Astrocyte (in vitro differentiated cells and primary cell): ENCODE measurements at regions not wholly inside any gene's neighbourhood (a gene's known extent, or its start where the extent isn't known, plus 50 kb on each side); places are given as distances from the start of the nearest gene placed in this dataset.

ENCODE experiments used
- DNase-seq: peaks from one replicate; pipeline ENCODE4 v3.0.0-alpha.2; 2010; ENCODE audit warnings: low read depth
- FAIRE-seq: peaks from 2 replicates; lab custom pipeline; 2011; peaks lifted over from hg19 to GRCh38; lab: Jason Lieb, UNC
- H2AFZ ChIP-seq: 2 replicates; pipeline ENCODE4 v1.6.0; 2012; ENCODE audit warnings: low read depth, low read length, inconsistent platforms
- H3K27ac ChIP-seq: 2 replicates; pipeline ENCODE4 v1.5.1; 2011; ENCODE audit warnings: low read depth, low read length, inconsistent platforms
- H3K27me3 ChIP-seq: 2 replicates; pipeline ENCODE4 v1.6.0; 2011; ENCODE audit warnings: low read length, inconsistent platforms; ENCODE audit not compliant: insufficient read depth
- H3K36me3 ChIP-seq: 2 replicates; pipeline ENCODE4 v1.5.1; 2011; ENCODE audit warnings: low read length, inconsistent platforms; ENCODE audit not compliant: insufficient read depth
- H3K4me1 ChIP-seq: 2 replicates; pipeline ENCODE4 v1.5.1; 2011; ENCODE audit warnings: low read length, inconsistent platforms; ENCODE audit not compliant: insufficient read depth
- H3K4me2 ChIP-seq: 2 replicates; pipeline ENCODE4 v1.6.0; 2012; ENCODE audit warnings: low read length, inconsistent platforms
- H3K4me3 ChIP-seq: 2 replicates; pipeline ENCODE4 v1.5.1; 2011; ENCODE audit warnings: low read depth, mild to moderate bottlenecking, low read length, inconsistent platforms; ENCODE audit not compliant: insufficient read depth
- H3K79me2 ChIP-seq: 2 replicates; pipeline ENCODE4 v1.6.0; 2012; ENCODE audit warnings: mild to moderate bottlenecking, low read length, inconsistent platforms; ENCODE audit not compliant: insufficient read depth
- H3K9ac ChIP-seq: 2 replicates; pipeline ENCODE4 v1.6.0; 2012; ENCODE audit warnings: mild to moderate bottlenecking, low read length, inconsistent platforms
- H3K9me3 ChIP-seq: 2 replicates; pipeline ENCODE4 v1.5.1; 2012; ENCODE audit warnings: low read depth, mild to moderate bottlenecking, low read length, inconsistent platforms; ENCODE audit not compliant: insufficient read depth
- H4K20me1 ChIP-seq: 2 replicates; pipeline ENCODE4 v1.6.0; 2012; ENCODE audit warnings: low read length, inconsistent platforms; ENCODE audit not compliant: insufficient read depth
- H3K27ac Mint-ChIP-seq: one replicate; pipeline ENCODE4 v1.8.0; 2021; ENCODE audit warnings: mild to moderate bottlenecking, mixed read lengths; ENCODE audit not compliant: unreplicated experiment
- H3K27me3 Mint-ChIP-seq: one replicate; pipeline ENCODE4 v1.8.0; 2021; ENCODE audit warnings: low read depth, mixed read lengths; ENCODE audit not compliant: unreplicated experiment
- H3K36me3 Mint-ChIP-seq: one replicate; pipeline ENCODE4 v1.8.0; 2021; ENCODE audit warnings: low read depth, mixed read lengths; ENCODE audit not compliant: unreplicated experiment
- H3K4me1 Mint-ChIP-seq: one replicate; pipeline ENCODE4 v1.8.0; 2021; ENCODE audit warnings: low read depth, mixed read lengths; ENCODE audit not compliant: unreplicated experiment
- H3K4me3 Mint-ChIP-seq: one replicate; pipeline ENCODE4 v1.8.0; 2021; ENCODE audit warnings: mild to moderate bottlenecking, moderate library complexity, mixed read lengths; ENCODE audit not compliant: unreplicated experiment
- H3K9me3 Mint-ChIP-seq: one replicate; pipeline ENCODE4 v1.8.0; 2021; ENCODE audit warnings: mild to moderate bottlenecking, mixed read lengths; ENCODE audit not compliant: unreplicated experiment
- EZH2 ChIP-seq: IDR thresholded peaks from 2 replicates; pipeline ENCODE4 v1.6.1; 2012; ENCODE audit warnings: mild to moderate bottlenecking, low read length, inconsistent platforms; ENCODE audit not compliant: insufficient read depth
- TF ChIP-seq, protein P1 (sequence below): IDR thresholded peaks from 2 replicates; pipeline ENCODE4 v1.5.1; 2011; ENCODE audit warnings: low read depth, mild to moderate bottlenecking, inconsistent platforms, low read length, moderate library complexity; ENCODE audit not compliant: insufficient read depth

DNA sequence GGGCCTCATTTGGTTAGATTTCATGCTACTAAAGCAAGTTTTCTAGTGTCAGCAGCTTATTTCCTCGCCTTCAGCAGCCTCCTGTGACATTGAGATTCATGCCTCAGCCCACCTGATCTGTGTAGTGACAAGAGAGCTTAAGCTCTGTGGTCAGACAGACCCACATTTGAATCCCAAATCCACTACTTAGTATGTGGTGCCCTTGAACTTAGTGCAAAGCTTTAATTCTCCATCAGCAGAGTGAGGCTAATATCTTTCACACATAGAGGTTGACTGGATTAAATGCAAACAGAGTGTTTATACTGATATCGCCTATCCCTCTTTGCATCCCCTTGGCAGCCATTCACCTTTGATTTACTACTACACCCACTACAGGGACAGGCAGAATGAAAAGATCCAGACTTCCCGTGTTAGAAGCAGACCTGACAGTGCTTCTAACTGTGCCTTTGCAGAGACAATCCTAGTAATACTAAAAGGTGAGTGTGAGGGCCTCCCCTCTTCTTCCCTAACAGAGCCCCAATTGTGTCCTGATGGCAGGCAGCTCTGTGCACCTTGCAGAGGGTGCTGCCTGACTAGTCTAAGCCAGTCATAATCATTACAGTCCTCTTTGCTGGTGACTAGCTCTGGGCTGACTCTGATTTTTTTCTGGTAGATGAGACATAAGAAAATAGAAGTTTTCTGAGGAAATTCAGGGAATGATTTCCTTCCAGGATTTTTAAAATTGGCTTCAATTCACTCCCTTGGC lies 264.0 kb downstream of the CTH start:
- no peaks in the 10 kb centered on the region for H3K36me3 ChIP-seq
- H4K20me1 ChIP-seq, result no peaks in the 10 kb centered on the region
- Mint-ChIP-seq H3K9me3 (peaks cover 2% of the 10 kb centered on the region), H3K27me3 (no peaks in the 10 kb centered on the region), H3K36me3 (no peaks in the 10 kb centered on the region), H3K27ac (peak overlapping the region; percentile 43), H3K4me3 (no peak overlapping the region), H3K4me1 (no peaks in the 10 kb centered on the region)
- no peaks in the 10 kb centered on the region for H3K79me2 ChIP-seq
- H3K4me2 ChIP-seq, result no peak overlapping the region
- H3K9ac ChIP-seq, result no peak overlapping the region
- no peaks in the 10 kb centered on the region for H3K27me3 ChIP-seq
- H2AFZ ChIP-seq, result no peak overlapping the region
- no peak overlapping the region for H3K27ac ChIP-seq
- H3K9me3 ChIP-seq, result no peaks in the 10 kb centered on the region
- H3K4me3 ChIP-seq, result no peak overlapping the region
- no peaks in the 10 kb centered on the region for H3K4me1 ChIP-seq
- no peak for DNase-seq
- FAIRE-seq, result no peak
- TF ChIP-seq, protein P1, sequence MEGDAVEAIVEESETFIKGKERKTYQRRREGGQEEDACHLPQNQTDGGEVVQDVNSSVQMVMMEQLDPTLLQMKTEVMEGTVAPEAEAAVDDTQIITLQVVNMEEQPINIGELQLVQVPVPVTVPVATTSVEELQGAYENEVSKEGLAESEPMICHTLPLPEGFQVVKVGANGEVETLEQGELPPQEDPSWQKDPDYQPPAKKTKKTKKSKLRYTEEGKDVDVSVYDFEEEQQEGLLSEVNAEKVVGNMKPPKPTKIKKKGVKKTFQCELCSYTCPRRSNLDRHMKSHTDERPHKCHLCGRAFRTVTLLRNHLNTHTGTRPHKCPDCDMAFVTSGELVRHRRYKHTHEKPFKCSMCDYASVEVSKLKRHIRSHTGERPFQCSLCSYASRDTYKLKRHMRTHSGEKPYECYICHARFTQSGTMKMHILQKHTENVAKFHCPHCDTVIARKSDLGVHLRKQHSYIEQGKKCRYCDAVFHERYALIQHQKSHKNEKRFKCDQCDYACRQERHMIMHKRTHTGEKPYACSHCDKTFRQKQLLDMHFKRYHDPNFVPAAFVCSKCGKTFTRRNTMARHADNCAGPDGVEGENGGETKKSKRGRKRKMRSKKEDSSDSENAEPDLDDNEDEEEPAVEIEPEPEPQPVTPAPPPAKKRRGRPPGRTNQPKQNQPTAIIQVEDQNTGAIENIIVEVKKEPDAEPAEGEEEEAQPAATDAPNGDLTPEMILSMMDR, result no peak
- no peak for TF ChIP-seq EZH2

DNA sequence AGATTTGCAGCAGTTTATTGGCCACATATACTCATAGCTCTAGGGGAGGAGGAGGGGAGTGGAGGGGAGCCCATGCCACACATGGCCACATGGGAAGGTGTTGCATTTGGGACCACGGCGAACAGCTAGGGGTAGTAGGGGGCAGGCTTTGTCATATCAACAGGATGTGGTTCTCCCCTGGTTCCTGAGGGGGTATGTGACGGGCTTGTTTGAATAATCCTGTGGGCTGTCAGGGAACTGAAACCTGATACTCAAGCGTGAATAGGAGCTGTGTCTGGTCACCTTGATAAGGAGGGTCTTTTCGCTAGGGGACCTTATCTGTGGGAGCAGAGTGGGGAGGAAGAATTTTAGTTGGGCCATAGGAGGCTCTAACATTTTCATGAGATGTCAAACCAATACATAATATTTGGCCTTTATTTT lies 264.7 kb downstream of the CTH start:
- H4K20me1 ChIP-seq, result no peaks in the 10 kb centered on the region
- Mint-ChIP-seq H3K9me3 (peaks cover 2% of the 10 kb centered on the region), H3K27ac (no peak overlapping the region), H3K36me3 (no peaks in the 10 kb centered on the region), H3K4me3 (no peak overlapping the region), H3K27me3 (no peaks in the 10 kb centered on the region), H3K4me1 (no peaks in the 10 kb centered on the region)
- H3K27me3 ChIP-seq, result no peaks in the 10 kb centered on the region
- H3K4me3 ChIP-seq, result no peak overlapping the region
- FAIRE-seq, result no peak
- no peak overlapping the region for H3K4me2 ChIP-seq
- no peak for DNase-seq
- H2AFZ ChIP-seq, result no peak overlapping the region
- no peak overlapping the region for H3K27ac ChIP-seq
- H3K9me3 ChIP-seq, result no peaks in the 10 kb centered on the region
- no peaks in the 10 kb centered on the region for H3K4me1 ChIP-seq
- no peak overlapping the region for H3K9ac ChIP-seq
- TF ChIP-seq, protein P1, result no peak
- no peak for TF ChIP-seq EZH2
- H3K79me2 ChIP-seq, result no peaks in the 10 kb centered on the region
- H3K36me3 ChIP-seq, result no peaks in the 10 kb centered on the region
